Upper lobe of left lung (tissue), 4 donors: ENCODE measurements at regions not wholly inside any gene's neighbourhood (a gene's known extent, or its start where the extent isn't known, plus 50 kb on each side); places are given as distances from the start of the nearest gene placed in this dataset.

Experiments
- CTCF ChIP-seq, 6 experiments: fragments of 450-650 bp in 4 of 6; fragments of 200-600 bp in 2 of 6; sonication (generic) in 2 of 6; IDR thresholded peaks; one replicate each; pipeline ENCODE4 v1.5.1; 2016 to 2019; ENCODE audit warnings: antibody characterized with exemption in 6 of 6
- EP300 ChIP-seq, 4 donors: sonication (generic); formaldehyde crosslinking; IDR thresholded peaks; one replicate each; pipeline ENCODE4 v1.5.1; 2017; ENCODE audit warnings: antibody characterized with exemption in 4 of 4, control low read depth in 2 of 4

- TF ChIP-seq CTCF (IDR thresholded peaks at IDR 0.05) (no peak), EP300 (IDR thresholded peaks at IDR 0.05) (no peak)
Measured at GRCh38 chr1:177526201-177526600, 355.4 kb downstream of the BRINP2 start.
